Osteocyte (in vitro differentiated cells): ENCODE measurements at regions not wholly inside any gene's neighbourhood (a gene's known extent, or its start where the extent isn't known, plus 50 kb on each side); places are given as distances from the start of the nearest gene placed in this dataset.

Experiments used
- DNase-seq: peaks from one replicate; pipeline ENCODE4 v3.0.0; 2021; ENCODE audit warnings: mixed read lengths; ENCODE audit not compliant: unreplicated experiment; ENCODE audit errors: extremely low spot score
- H3K27ac Mint-ChIP-seq: one replicate; pipeline ENCODE4 v1.8.0; 2021; ENCODE audit warnings: mild to moderate bottlenecking, mixed read lengths; ENCODE audit not compliant: unreplicated experiment
- H3K27me3 Mint-ChIP-seq: one replicate; pipeline ENCODE4 v1.8.0; 2021; ENCODE audit warnings: mixed read lengths; ENCODE audit not compliant: unreplicated experiment
- H3K36me3 Mint-ChIP-seq: one replicate; pipeline ENCODE4 v1.8.0; 2021; ENCODE audit warnings: mixed read lengths; ENCODE audit not compliant: unreplicated experiment
- H3K4me1 Mint-ChIP-seq: one replicate; pipeline ENCODE4 v1.8.0; 2021; ENCODE audit warnings: mixed read lengths; ENCODE audit not compliant: unreplicated experiment
- H3K4me3 Mint-ChIP-seq: one replicate; pipeline ENCODE4 v1.8.0; 2021; ENCODE audit warnings: mild to moderate bottlenecking, moderate library complexity, mixed read lengths; ENCODE audit not compliant: unreplicated experiment
- H3K9me3 Mint-ChIP-seq: one replicate; pipeline ENCODE4 v1.8.0; 2021; ENCODE audit warnings: mixed read lengths; ENCODE audit not compliant: unreplicated experiment
- TF ChIP-seq, protein P1 (sequence below): fragments of 200-600 bp; sonication (generic); IDR thresholded peaks from 2 replicates; pipeline ENCODE4 v1.5.0; 2021; ENCODE audit warnings: antibody characterized with exemption, mild to moderate bottlenecking, moderate library complexity

DNA sequence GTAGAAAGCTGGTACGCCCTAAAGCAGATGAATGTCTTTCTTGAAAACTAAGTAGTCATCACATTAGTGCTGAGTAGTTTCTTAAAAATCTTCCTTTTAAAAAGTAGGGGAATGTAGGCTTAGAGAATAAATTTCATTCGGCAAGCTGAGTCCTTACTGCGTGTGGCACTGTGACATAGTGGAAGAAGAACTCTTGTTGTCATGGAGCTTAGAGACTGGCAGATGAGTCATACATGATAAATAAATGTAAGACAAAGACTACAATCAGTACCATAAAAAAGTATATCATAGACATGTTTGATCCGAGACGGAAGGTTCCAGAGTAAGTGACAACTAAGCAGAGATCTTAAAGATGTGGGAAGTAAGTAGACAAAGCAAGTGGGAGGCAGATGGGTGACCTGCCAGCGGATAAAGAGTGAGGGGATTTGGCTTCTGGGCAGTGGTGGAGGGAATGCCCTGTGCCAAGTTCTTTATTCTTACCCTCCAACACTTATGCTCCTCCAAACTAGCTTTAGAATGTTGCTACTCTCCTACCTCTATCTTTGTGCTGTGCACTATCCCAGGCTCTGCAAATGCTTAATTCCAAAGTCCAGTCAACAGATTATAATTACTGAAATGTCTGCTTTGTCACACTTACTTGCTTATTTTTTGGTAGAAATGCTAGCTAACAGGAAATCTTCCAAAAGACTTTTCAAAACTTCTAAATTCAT, 608.5 kb upstream of the USP24 start:
- no peaks in the 10 kb centered on the region for H3K27me3 Mint-ChIP-seq
- H3K4me1 Mint-ChIP-seq, result peaks cover 22% of the 10 kb centered on the region
- TF ChIP-seq, protein P1, sequence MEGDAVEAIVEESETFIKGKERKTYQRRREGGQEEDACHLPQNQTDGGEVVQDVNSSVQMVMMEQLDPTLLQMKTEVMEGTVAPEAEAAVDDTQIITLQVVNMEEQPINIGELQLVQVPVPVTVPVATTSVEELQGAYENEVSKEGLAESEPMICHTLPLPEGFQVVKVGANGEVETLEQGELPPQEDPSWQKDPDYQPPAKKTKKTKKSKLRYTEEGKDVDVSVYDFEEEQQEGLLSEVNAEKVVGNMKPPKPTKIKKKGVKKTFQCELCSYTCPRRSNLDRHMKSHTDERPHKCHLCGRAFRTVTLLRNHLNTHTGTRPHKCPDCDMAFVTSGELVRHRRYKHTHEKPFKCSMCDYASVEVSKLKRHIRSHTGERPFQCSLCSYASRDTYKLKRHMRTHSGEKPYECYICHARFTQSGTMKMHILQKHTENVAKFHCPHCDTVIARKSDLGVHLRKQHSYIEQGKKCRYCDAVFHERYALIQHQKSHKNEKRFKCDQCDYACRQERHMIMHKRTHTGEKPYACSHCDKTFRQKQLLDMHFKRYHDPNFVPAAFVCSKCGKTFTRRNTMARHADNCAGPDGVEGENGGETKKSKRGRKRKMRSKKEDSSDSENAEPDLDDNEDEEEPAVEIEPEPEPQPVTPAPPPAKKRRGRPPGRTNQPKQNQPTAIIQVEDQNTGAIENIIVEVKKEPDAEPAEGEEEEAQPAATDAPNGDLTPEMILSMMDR, result no peak
- H3K36me3 Mint-ChIP-seq, result no peaks in the 10 kb centered on the region
- peaks cover 3% of the 10 kb centered on the region for H3K9me3 Mint-ChIP-seq
- H3K27ac Mint-ChIP-seq, result peak overlapping the region; percentile 11
- DNase-seq, result no peak
- H3K4me3 Mint-ChIP-seq, result no peak overlapping the region

DNA sequence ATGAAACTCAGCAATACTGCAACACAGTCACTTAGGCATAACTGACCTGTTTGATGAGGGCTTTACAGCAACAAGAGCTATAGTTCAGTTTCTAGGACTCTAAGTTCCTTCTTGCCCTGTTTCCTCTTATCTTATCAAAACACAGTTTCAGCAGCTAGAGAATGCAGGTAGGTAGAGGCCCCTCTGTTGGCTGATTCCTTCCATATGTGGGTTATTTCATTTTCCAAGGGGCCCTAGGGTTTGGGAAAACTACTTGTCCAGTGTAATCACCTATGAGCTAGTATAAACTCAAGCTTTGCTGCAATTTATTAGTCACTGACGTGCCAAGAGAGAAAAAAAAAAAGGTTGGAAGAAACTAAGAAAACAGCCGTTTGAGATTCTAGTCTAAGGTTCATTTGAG, 607.7 kb upstream of the USP24 start:
- Mint-ChIP-seq H3K9me3 (peaks cover 3% of the 10 kb centered on the region), H3K27me3 (no peaks in the 10 kb centered on the region), H3K36me3 (no peaks in the 10 kb centered on the region), H3K27ac (no peak overlapping the region), H3K4me3 (no peak overlapping the region), H3K4me1 (peaks cover 16% of the 10 kb centered on the region)
- TF ChIP-seq, protein P1, result no peak
- no peak for DNase-seq

DNA sequence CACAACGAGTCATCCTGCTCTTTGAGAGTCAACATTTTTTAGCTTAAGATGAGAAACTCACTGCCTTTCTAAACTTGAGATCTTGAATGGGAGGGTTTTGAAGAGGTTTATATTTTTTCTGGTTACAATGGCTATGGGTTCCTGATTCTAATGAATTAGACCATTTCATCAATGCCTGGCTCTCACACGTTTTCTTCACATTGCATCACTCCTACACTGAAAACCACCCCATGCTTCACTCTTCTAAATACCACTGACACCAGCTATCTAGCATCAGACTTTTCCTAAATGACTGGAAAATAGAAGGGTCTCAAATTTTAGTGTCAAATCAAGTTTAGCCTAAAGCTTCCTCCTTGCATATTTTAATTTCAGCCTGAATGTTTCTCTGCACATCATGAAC, 606.1 kb upstream of the USP24 start:
- H3K4me1 Mint-ChIP-seq, result peaks cover 21% of the 10 kb centered on the region
- no peak for DNase-seq
- TF ChIP-seq, protein P1, result no peak

DNA sequence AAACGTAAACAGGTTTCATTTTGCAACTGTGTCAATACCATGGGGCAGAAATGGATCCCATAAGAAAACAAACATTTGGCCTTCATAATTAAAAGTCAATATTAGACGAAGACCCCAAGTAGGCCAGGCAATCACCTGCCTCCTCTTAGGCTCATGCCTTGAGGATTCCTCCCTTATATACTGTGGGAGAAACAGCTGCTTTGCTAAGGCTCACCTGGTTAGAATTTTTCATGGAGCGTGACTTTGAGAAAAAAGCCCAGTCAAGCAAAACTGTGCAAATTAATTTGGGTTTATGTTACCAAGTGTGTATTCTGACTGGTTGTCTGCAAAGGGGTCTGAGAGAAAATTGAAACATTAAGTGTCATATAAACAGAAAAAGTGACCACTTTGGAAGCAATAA, 605.3 kb upstream of the USP24 start:
- H3K9me3 Mint-ChIP-seq, result no peaks in the 10 kb centered on the region
- TF ChIP-seq, protein P1, result no peak
- no peak overlapping the region for H3K27ac Mint-ChIP-seq
- peaks cover 29% of the 10 kb centered on the region for H3K4me1 Mint-ChIP-seq
- H3K27me3 Mint-ChIP-seq, result no peaks in the 10 kb centered on the region
- H3K36me3 Mint-ChIP-seq, result no peaks in the 10 kb centered on the region
- H3K4me3 Mint-ChIP-seq, result no peak overlapping the region
- DNase-seq, result no peak

More for the DNA sequence above, 606.1 kb upstream of the USP24 start:
- Mint-ChIP-seq H3K9me3 (no peaks in the 10 kb centered on the region), H3K4me3 (no peak overlapping the region), H3K36me3 (no peaks in the 10 kb centered on the region), H3K27ac (no peak overlapping the region), H3K27me3 (no peaks in the 10 kb centered on the region)

DNA sequence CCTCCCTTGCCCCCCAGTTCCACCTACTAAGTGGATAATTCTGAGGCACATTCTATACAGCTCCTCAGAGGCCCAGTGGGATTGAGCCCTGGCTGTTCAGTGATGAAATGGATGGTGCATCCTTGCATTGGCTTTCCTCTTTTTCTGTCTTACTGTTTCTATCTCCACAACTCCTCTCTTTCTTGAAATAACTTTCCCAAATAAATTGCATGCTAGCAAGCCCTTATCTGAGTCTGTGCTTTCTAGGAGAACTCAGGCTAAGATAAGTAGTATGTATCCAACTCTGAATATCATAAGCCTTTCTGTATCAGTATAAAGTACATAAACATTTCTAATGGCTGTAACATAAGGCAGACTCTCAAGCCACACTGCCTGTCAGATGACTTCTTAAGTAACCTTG, 603.8 kb upstream of the USP24 start:
- no peaks in the 10 kb centered on the region for H3K36me3 Mint-ChIP-seq
- TF ChIP-seq, protein P1, result no peak
- DNase-seq, result no peak
- H3K9me3 Mint-ChIP-seq, result no peaks in the 10 kb centered on the region
- no peak overlapping the region for H3K27ac Mint-ChIP-seq
- H3K4me1 Mint-ChIP-seq, result peaks cover 29% of the 10 kb centered on the region
- no peak overlapping the region for H3K4me3 Mint-ChIP-seq
- H3K27me3 Mint-ChIP-seq, result no peaks in the 10 kb centered on the region
